ENCODE measurements at regions not wholly inside any gene's neighbourhood (a gene's known extent, or its start where the extent isn't known, plus 50 kb on each side); places are given as distances from the start of the nearest gene placed in this dataset.
"Not testable (repeated sequence)": the region's sequence is repeated elsewhere in the genome, so short reads cannot be mapped to it uniquely, and the experiment has no call there.

GRCh38 chr4:27121830-27122229 is 261.2 kb downstream of the STIM2 start:
- H3K4me3 ChIP-seq (replicated peaks; ENCODE audit: low read depth, low read length), result no peak overlapping the region
- no peak for DNase-seq (ENCODE audit: extremely low read depth, insufficient read length)
- no peak for TF ChIP-seq CTCF (IDR thresholded peaks at IDR 0.05; ENCODE audit: insufficient read depth, low read length, poor library complexity, severe bottlenecking)
- H3K27me3 ChIP-seq (replicated peaks; ENCODE audit: control insufficient read depth, insufficient read depth, low read length), result no peaks in the 10 kb centered on the region
- H3K36me3 ChIP-seq (ENCODE audit: control insufficient read depth, insufficient read depth, low read length), result no peaks in the 10 kb centered on the region

GRCh38 chr4:27123123-27123768 is 262.6 kb downstream of the STIM2 start:
- Histone ChIP-seq H3K27me3 (replicated peaks; ENCODE audit: control insufficient read depth, insufficient read depth, low read length) (no peaks in the 10 kb centered on the region), H3K36me3 (ENCODE audit: control insufficient read depth, insufficient read depth, low read length) (no peaks in the 10 kb centered on the region), H3K4me3 (replicated peaks; ENCODE audit: low read depth, low read length) (no peak overlapping the region)
- no peak for DNase-seq (ENCODE audit: extremely low read depth, insufficient read length)
- no peak for TF ChIP-seq CTCF (IDR thresholded peaks at IDR 0.05; ENCODE audit: insufficient read depth, low read length, poor library complexity, severe bottlenecking)

GRCh38 chr4:27123769-27124124 is 263.1 kb downstream of the STIM2 start:
- TF ChIP-seq CTCF (IDR thresholded peaks at IDR 0.05; ENCODE audit: insufficient read depth, low read length, poor library complexity, severe bottlenecking), result no peak
- DNase-seq (ENCODE audit: extremely low read depth, insufficient read length), result no peak
- H3K4me3 ChIP-seq (replicated peaks; ENCODE audit: low read depth, low read length), result no peak overlapping the region
- H3K27me3 ChIP-seq (replicated peaks; ENCODE audit: control insufficient read depth, insufficient read depth, low read length), result no peaks in the 10 kb centered on the region
- no peaks in the 10 kb centered on the region for H3K36me3 ChIP-seq (ENCODE audit: control insufficient read depth, insufficient read depth, low read length)

GRCh38 chr4:27126895-27127294 is 266.3 kb downstream of the STIM2 start:
- DNase-seq (ENCODE audit: extremely low read depth, insufficient read length); H3K27me3 ChIP-seq (replicated peaks; ENCODE audit: control insufficient read depth, insufficient read depth, low read length); H3K36me3 ChIP-seq (ENCODE audit: control insufficient read depth, insufficient read depth, low read length); H3K4me3 ChIP-seq (replicated peaks; ENCODE audit: low read depth, low read length): not testable (repeated sequence)

GRCh38 chr4:27128443-27128842 is 267.8 kb downstream of the STIM2 start:
- no peak for DNase-seq (ENCODE audit: extremely low read depth, insufficient read length)
- TF ChIP-seq CTCF (IDR thresholded peaks at IDR 0.05; ENCODE audit: insufficient read depth, low read length, poor library complexity, severe bottlenecking), result no peak
- Histone ChIP-seq H3K27me3 (replicated peaks; ENCODE audit: control insufficient read depth, insufficient read depth, low read length) (no peaks in the 10 kb centered on the region), H3K4me3 (replicated peaks; ENCODE audit: low read depth, low read length) (no peak overlapping the region), H3K36me3 (ENCODE audit: control insufficient read depth, insufficient read depth, low read length) (no peaks in the 10 kb centered on the region)

GRCh38 chr4:27129871-27130366 is 269.3 kb downstream of the STIM2 start:
- Histone ChIP-seq H3K27me3 (replicated peaks; ENCODE audit: control insufficient read depth, insufficient read depth, low read length) (no peaks in the 10 kb centered on the region), H3K4me3 (replicated peaks; ENCODE audit: low read depth, low read length) (no peak overlapping the region), H3K36me3 (ENCODE audit: control insufficient read depth, insufficient read depth, low read length) (no peaks in the 10 kb centered on the region)
- TF ChIP-seq CTCF (IDR thresholded peaks at IDR 0.05; ENCODE audit: insufficient read depth, low read length, poor library complexity, severe bottlenecking), result no peak
- no peak for DNase-seq (ENCODE audit: extremely low read depth, insufficient read length)
